ENCODE measurements at regions not wholly inside any gene's neighbourhood (a gene's known extent, or its start where the extent isn't known, plus 50 kb on each side); places are given as distances from the start of the nearest gene placed in this dataset.

DNA sequence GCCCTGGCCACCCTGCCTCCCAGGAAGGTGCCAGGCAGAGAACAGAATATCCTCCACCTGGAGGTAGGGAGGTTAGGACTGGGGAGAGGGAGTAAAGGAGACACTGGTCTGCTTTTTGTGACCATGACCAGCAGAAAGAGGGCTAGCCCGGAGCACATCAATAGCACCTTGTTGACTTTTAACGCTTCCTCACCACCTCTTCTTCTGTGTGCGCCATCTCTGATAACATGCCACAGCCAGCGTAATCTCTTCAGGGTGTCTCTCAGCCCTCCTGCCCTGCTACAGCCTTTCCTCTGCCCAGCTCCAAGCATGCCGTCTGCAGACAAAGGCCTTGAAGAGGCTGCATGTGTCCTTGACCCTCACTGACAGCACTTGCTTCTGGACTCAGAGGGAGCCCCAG is 50.9 kb upstream of the GJA5 start:
- Mint-ChIP-seq H3K27ac (no peak overlapping the region), H3K4me1 (peaks cover 5% of the 10 kb centered on the region), H3K9me3 (ENCODE audit: low read depth) (no peaks in the 10 kb centered on the region), H3K36me3 (ENCODE audit: low read depth) (no peaks in the 10 kb centered on the region), H3K4me3 (no peak overlapping the region), H3K27me3 (no peaks in the 10 kb centered on the region)
- POLR2A ChIA-PET, result no interaction called here
- CTCF ChIA-PET, result interaction anchor here (0.6 kb wide), 1 partner anchor 11 kb away, joined by 3 read pairs; no protein-coding TSS in a partner anchor
- DNase-seq (no peak), ATAC-seq (no peak)
- intact Hi-C loops (cut with DNase I, micrococcal nuclease), result loop anchor here in 1 of 2 experiments (5.0 kb wide), 1 partner anchor 44 kb away; no protein-coding TSS in a partner anchor

DNA sequence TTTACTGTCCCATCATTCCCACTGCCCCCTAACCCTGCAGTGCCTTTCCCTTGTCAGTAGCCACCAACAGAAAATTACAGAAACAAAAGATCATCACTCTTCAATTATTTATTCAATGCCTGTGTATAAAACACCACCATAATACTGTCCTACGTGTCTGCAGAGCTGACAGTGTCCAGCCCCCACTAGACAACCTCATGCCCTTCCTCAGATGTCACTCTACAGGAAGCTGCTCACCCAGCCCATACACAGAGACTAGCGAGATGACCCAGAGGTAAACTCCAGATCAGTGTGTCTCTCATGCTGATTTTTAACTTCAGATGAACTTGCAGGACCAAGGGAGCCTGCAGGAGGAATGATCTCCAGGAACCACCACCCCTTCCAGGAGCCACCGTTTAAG is 51.3 kb upstream of the GJA5 start:
- ChIA-PET POLR2A (no interaction called here), CTCF (no interaction called here)
- Mint-ChIP-seq H3K27ac (no peak overlapping the region), H3K9me3 (ENCODE audit: low read depth) (no peaks in the 10 kb centered on the region), H3K4me1 (peaks cover 5% of the 10 kb centered on the region), H3K4me3 (no peak overlapping the region), H3K36me3 (ENCODE audit: low read depth) (no peaks in the 10 kb centered on the region), H3K27me3 (no peaks in the 10 kb centered on the region)
- ATAC-seq, result no peak
- DNase-seq, result no peak
- intact Hi-C loops (cut with DNase I, micrococcal nuclease), result loop anchor here in 1 of 2 experiments (5.0 kb wide), 1 partner anchor 44 kb away; no protein-coding TSS in a partner anchor

DNA sequence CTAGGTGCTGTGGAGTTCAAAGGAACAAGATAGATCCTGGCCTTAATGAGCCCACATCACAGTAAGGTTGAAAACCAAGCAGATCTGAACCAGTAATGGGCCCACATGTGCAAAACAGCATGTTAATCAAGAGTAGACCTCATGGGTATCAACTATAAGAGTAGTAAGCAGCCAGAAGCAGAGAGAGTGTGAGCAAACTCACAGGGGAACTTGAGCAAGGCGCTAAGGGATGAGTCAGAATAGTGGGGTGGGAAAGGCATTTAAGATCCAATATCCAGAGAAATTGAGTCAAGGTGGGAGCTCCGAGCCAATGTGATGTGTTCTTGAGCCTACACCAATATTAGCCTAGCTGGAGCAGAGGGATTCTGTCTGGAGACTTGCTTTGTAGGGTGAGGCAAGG is 52.4 kb upstream of the GJA5 start:
- POLR2A ChIA-PET, result no interaction called here
- intact Hi-C loops (cut with DNase I, micrococcal nuclease), result loop anchor here in 1 of 2 experiments (5.0 kb wide), 1 partner anchor 45 kb away; no protein-coding TSS in a partner anchor
- DNase-seq (no peak), ATAC-seq (no peak)
- no peaks in the 10 kb centered on the region for H3K9me3 Mint-ChIP-seq (ENCODE audit: low read depth)
- peaks cover 5% of the 10 kb centered on the region for H3K4me1 Mint-ChIP-seq
- no peak overlapping the region for H3K27ac Mint-ChIP-seq
- no peaks in the 10 kb centered on the region for H3K36me3 Mint-ChIP-seq (ENCODE audit: low read depth)
- CTCF ChIA-PET, result interaction anchor here (0.7 to 1.0 kb wide), 2 partner anchors 80 to 522 kb away, joined by 3 read pairs; no protein-coding TSS in a partner anchor
- no peaks in the 10 kb centered on the region for H3K27me3 Mint-ChIP-seq
- H3K4me3 Mint-ChIP-seq, result no peak overlapping the region

DNA sequence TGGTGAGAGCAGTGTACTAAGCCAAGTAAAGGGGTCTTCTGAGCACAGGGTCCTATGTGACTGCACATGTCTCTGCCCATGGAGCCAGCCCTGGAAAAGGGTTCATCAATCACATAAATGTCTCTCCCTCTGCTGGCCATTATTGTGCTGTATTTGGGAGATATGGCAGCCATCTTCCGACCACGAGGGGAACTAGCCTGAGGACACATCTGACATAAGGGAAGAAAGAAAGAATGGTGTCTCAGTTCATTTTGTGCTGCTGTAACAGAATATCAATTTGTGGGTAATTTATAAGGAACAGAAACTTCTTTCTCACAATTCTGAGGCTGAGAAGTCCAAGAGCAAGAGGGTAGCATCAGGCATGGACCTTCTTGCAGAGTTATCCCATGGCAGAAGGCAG is 55.1 kb upstream of the GJA5 start:
- ChIA-PET POLR2A (no interaction called here), CTCF (no interaction called here)
- H3K36me3 Mint-ChIP-seq (ENCODE audit: low read depth), result no peaks in the 10 kb centered on the region
- H3K9me3 Mint-ChIP-seq (ENCODE audit: low read depth), result no peaks in the 10 kb centered on the region
- H3K4me1 Mint-ChIP-seq, result peaks cover 5% of the 10 kb centered on the region
- ATAC-seq (no peak), DNase-seq (no peak)
- H3K27me3 Mint-ChIP-seq, result no peaks in the 10 kb centered on the region
- no peak overlapping the region for H3K4me3 Mint-ChIP-seq
- H3K27ac Mint-ChIP-seq, result no peak overlapping the region
- intact Hi-C loops (cut with DNase I, micrococcal nuclease), result no loop called here

DNA sequence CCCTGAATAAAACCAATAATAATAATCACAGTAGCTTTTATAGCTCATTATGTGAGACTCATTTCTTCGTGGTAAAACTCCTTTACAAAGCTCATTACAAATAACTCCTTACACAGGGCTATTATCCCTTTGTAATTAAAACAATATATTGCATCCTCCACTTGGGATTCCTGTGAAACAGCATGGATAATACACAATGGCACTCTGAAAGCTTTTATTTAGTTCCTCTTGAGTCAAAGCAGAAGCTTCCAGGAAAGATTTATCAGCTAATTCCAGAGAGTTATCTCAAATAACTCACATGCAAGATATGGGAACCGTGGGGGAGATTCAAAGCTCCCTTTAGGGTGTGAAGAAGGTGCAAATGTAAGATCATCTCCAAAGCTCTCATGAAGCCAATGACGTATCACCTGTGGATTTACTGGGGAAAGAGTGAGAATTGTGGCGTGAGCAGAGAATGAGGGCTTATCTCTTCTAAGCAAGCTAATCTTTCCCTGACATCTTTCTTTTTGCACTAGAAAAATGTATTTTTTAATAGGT is 60.4 kb upstream of the GJA5 start:
- ATAC-seq, result no peak

DNA sequence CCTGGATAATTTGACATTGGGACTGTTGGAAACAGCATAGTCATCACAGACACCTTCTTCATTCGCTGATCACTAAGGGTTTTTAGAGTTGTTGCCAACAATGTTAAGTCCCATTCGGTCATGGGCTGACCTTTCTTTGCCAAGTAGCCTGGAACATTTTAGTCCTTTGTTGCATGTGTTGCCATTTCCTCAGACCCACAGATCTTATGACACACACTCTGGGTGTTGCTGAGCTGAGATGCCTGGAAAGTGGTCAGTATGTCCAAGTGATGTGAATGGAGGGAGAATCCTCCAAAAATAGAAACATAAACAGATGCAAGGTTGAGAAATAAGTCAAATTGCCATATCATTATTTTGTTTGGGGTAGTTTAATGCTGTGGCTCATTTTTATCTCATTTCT is 61.5 kb upstream of the GJA5 start:
- ATAC-seq (no peak), DNase-seq (no peak)
- H3K36me3 Mint-ChIP-seq (ENCODE audit: low read depth), result no peaks in the 10 kb centered on the region
- no peak overlapping the region for H3K27ac Mint-ChIP-seq
- H3K4me3 Mint-ChIP-seq, result no peak overlapping the region
- intact Hi-C loops (cut with DNase I, micrococcal nuclease), result no loop called here
- H3K27me3 Mint-ChIP-seq, result no peaks in the 10 kb centered on the region
- H3K9me3 Mint-ChIP-seq (ENCODE audit: low read depth), result no peaks in the 10 kb centered on the region
- CTCF ChIA-PET, result no interaction called here
- POLR2A ChIA-PET, result no interaction called here
- H3K4me1 Mint-ChIP-seq, result no peaks in the 10 kb centered on the region

More for the DNA sequence above, 60.4 kb upstream of the GJA5 start:
- Mint-ChIP-seq H3K4me3 (no peak overlapping the region), H3K27ac (no peak overlapping the region), H3K27me3 (no peaks in the 10 kb centered on the region), H3K9me3 (ENCODE audit: low read depth) (no peaks in the 10 kb centered on the region), H3K4me1 (no peaks in the 10 kb centered on the region), H3K36me3 (ENCODE audit: low read depth) (no peaks in the 10 kb centered on the region)
- ChIA-PET POLR2A (no interaction called here), CTCF (interaction anchor here (1.3 kb wide), 1 partner anchor 68 kb away, joined by 4 read pairs; no protein-coding TSS in a partner anchor)
- intact Hi-C loops (cut with DNase I, micrococcal nuclease), result no loop called here
- DNase-seq, result no peak

DNA sequence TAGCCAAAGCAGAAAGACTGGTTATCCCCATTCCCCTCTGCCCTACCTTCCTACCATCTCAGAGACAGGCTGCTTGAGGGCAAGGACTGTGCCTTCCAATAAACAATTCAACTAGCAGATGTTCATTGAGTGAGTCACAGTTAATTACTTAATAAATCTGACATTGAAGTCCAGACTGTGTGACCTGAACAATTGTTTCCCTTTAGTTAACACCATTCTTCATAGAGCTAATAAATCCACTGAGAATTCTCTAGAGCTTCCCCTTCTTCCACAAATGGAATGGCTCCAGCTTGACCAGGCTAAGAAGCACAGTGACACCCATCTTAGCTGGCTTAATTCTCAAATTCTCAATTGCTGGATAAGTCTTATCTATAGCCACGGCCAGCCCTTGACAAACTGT is 61.9 kb upstream of the GJA5 start:
- Mint-ChIP-seq H3K9me3 (ENCODE audit: low read depth) (no peaks in the 10 kb centered on the region), H3K36me3 (ENCODE audit: low read depth) (no peaks in the 10 kb centered on the region), H3K4me3 (no peak overlapping the region), H3K27ac (no peak overlapping the region), H3K4me1 (no peaks in the 10 kb centered on the region), H3K27me3 (no peaks in the 10 kb centered on the region)
- ChIA-PET POLR2A (no interaction called here), CTCF (interaction anchor here (0.7 kb wide), 1 partner anchor 68 kb away, joined by 3 read pairs; no protein-coding TSS in a partner anchor)
- intact Hi-C loops (cut with DNase I, micrococcal nuclease), result no loop called here
- no peak for ATAC-seq
- DNase-seq, result no peak

DNA sequence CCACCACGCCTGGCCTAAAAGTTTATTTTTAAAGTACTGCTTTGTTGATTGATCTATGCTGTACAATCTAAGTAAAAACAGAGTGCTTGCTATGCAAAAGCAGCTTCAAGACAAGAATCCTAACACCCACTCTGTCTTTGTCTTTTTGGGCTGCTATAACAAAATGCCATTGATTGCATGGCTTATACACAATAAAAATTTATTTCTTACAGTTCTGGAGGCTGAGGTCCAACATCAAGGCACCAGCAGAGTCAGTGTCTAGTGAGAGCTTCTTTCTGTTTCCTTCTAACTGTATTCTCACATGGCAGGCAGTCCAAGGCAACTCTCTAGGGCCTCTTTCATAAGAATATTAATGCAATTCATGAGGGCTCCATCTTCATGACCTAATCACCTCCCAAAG is 63.6 kb upstream of the GJA5 start:
- CTCF ChIA-PET, result no interaction called here
- Mint-ChIP-seq H3K9me3 (ENCODE audit: low read depth) (no peaks in the 10 kb centered on the region), H3K4me1 (no peaks in the 10 kb centered on the region), H3K36me3 (ENCODE audit: low read depth) (no peaks in the 10 kb centered on the region), H3K27me3 (no peaks in the 10 kb centered on the region), H3K27ac (no peak overlapping the region), H3K4me3 (no peak overlapping the region)
- intact Hi-C loops (cut with DNase I, micrococcal nuclease), result no loop called here
- POLR2A ChIA-PET, result no interaction called here
- ATAC-seq (no peak), DNase-seq (no peak)

DNA sequence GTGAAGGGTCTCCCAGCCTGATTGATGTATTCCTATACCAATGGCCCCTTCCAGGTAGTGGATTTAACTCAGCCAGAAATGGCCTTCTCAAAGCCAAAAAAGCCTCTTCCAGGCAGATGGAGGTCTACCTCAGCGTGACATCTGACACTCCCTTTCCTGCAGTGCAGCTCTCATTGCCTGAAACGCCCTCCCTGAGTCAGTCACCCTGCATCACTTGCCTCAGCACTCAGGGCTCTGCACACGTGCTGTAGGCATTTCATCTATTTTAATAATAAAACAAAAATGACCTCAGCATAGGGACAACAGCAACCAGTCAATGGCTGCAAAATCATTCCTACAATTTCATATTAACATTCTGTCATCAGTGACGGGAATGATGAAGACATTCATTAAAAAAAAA is 64.4 kb upstream of the GJA5 start:
- intact Hi-C loops (cut with DNase I, micrococcal nuclease), result no loop called here
- Mint-ChIP-seq H3K36me3 (ENCODE audit: low read depth) (no peaks in the 10 kb centered on the region), H3K27me3 (peaks cover 2% of the 10 kb centered on the region), H3K4me3 (no peak overlapping the region), H3K4me1 (no peaks in the 10 kb centered on the region), H3K9me3 (ENCODE audit: low read depth) (no peaks in the 10 kb centered on the region), H3K27ac (no peak overlapping the region)
- ChIA-PET POLR2A (no interaction called here), CTCF (interaction anchor here (1.6 kb wide), 1 partner anchor 15 kb away, joined by 5 read pairs; no protein-coding TSS in a partner anchor)
- ATAC-seq (no peak), DNase-seq (no peak)

DNA sequence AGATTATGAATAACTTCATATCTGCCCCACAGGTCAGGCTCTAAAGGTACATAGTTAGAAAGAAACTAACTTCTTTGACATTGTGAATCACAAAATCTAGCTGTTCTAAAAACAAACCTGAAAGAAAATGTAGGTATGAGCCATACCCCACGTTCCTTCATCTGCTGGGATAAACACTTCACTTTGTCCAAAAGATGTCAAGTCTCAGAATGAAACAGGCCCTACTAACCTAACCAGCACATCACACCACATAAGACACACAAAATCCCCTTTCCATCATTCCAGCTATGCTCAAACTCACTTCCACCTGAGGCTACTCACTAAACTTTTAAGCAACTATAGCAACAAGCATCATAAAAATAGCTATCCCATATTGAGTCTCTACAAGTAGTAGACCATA is 65.2 kb upstream of the GJA5 start:
- ChIA-PET CTCF (interaction anchor here (0.6 to 1.6 kb wide), 3 partner anchors 14 to 329 kb away, joined by 3 to 5 read pairs (median 3); no protein-coding TSS in a partner anchor), POLR2A (no interaction called here)
- H3K36me3 Mint-ChIP-seq (ENCODE audit: low read depth), result no peaks in the 10 kb centered on the region
- H3K9me3 Mint-ChIP-seq (ENCODE audit: low read depth), result no peaks in the 10 kb centered on the region
- DNase-seq (no peak), ATAC-seq (peak; percentile 51)
- intact Hi-C loops (cut with DNase I, micrococcal nuclease), result no loop called here
- H3K27ac Mint-ChIP-seq, result no peak overlapping the region
- H3K4me3 Mint-ChIP-seq, result no peak overlapping the region
- peaks cover 2% of the 10 kb centered on the region for H3K27me3 Mint-ChIP-seq
- H3K4me1 Mint-ChIP-seq, result no peaks in the 10 kb centered on the region

DNA sequence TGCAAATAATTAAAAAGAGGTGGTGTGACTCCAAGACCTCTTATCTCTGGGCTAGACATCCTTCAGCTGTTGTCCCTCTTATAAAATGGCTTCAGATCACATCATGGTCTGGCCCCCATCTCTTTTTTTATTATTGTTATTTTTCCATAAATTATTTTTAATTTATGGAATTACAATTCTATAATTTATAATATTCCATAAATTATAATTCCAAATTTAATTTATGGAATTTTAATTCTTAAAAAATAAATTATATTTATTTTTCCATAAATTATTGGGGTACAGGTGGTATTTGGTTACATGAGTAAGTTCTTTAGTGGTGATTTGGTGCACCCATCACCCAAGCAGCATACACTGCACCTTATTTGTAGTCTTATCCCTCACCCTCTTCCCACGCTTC is 65.9 kb upstream of the GJA5 start:
- Mint-ChIP-seq H3K9me3 (ENCODE audit: low read depth) (no peaks in the 10 kb centered on the region), H3K27me3 (peaks cover 2% of the 10 kb centered on the region), H3K4me1 (no peaks in the 10 kb centered on the region), H3K36me3 (ENCODE audit: low read depth) (no peaks in the 10 kb centered on the region), H3K27ac (no peak overlapping the region), H3K4me3 (no peak overlapping the region)
- intact Hi-C loops (cut with DNase I, micrococcal nuclease), result no loop called here
- POLR2A ChIA-PET, result no interaction called here
- CTCF ChIA-PET, result interaction anchor here (0.6 to 1.6 kb wide), 2 partner anchors 13 to 17 kb away, joined by 3 to 5 read pairs; no protein-coding TSS in a partner anchor
- ATAC-seq, result no peak
- no peak for DNase-seq

DNA sequence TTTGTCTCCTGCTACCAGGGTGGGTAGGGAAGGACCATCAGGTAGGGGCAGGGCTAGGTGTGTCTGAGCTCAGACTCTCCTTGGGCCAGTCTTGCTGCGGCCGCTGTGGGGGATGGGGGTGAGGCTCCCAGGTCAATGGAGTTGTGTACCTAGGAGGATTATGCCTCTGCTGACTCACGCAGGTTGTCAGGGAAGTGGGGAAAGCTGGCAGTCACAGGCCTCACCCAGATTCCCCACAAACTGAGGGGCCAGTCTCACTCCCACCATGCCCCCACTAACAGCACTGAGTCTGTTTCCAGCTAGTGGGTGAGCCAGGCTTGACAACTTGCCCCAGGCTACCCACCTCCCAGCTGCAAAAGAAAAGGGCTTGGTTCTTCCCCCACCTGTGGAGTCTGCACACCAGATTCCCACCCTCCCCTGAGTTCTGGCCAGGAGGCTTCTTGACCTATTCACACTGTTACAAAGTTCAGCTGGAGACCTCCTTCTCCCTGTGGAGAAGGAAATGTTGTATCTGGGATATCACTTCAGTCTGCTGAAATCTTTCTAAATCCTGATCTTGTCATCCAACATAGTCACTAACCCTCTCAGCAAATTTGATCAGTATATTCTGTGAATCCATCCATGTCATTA is 69.2 kb upstream of the GJA8 start:
- no peak for ATAC-seq
- intact Hi-C loops (cut with DNase I, micrococcal nuclease), result no loop called here
- CTCF ChIA-PET, result interaction anchor here (2.0 kb wide), 1 partner anchor 59 kb away, joined by 5 read pairs; no protein-coding TSS in a partner anchor

More for the DNA sequence above, 69.2 kb upstream of the GJA8 start:
- H3K27me3 Mint-ChIP-seq, result peaks cover 11% of the 10 kb centered on the region
- H3K4me3 Mint-ChIP-seq, result no peak overlapping the region
- DNase-seq, result no peak
- no peak overlapping the region for H3K27ac Mint-ChIP-seq
- peaks cover 4% of the 10 kb centered on the region for H3K4me1 Mint-ChIP-seq
- no peaks in the 10 kb centered on the region for H3K36me3 Mint-ChIP-seq (ENCODE audit: low read depth)
- POLR2A ChIA-PET, result no interaction called here
- H3K9me3 Mint-ChIP-seq (ENCODE audit: low read depth), result no peaks in the 10 kb centered on the region
